ENCODE measurements at regions not wholly inside any gene's neighbourhood (a gene's known extent, or its start where the extent isn't known, plus 50 kb on each side); places are given as distances from the start of the nearest gene placed in this dataset.

DNA sequence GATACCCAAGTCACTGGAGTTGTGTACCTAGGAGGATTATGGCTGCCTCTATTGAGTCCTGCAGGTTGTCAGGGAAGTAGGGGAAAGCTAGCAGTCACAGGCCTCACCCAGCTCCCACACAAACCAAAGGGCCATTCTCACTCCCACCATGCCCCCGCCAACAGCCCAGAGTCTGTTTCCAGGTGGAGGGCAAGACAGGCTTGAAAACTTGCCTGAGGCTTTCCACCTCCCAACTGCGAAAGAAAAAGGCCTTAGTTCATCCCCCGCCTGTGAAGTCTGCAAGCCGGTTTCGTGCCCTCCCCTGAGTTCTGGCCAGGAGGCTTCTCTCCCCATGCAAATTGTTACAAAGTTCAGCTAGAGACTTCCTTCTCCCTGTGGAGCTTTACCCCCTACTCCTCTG lies 270.3 kb downstream of the TXNL1 start:
- no CpG with 5 or more reads among the region's 5 CpGs for WGBS (ENCODE audit: extremely low coverage, insufficient read length, low lambda C conversion rate)
- peaks cover 3 to 4% of the 10 kb centered on the region in 2 experiments; a peak in 4 of 5 replicates for H3K9me3 Mint-ChIP-seq
- no peak for DNase-seq
- peaks cover 9 to 10% of the 10 kb centered on the region in 2 experiments; a peak in 3 of 4 replicates for H3K4me1 Mint-ChIP-seq
- no peak overlapping the region for H4K91ac ChIP-seq (ENCODE audit: insufficient read length, low read depth, low read length)
- H3K27me3 Mint-ChIP-seq (ENCODE audit: low read depth) = no peaks in the 10 kb centered on the region
- no peak overlapping the region for H2AK5ac ChIP-seq (ENCODE audit: insufficient read length, low read length)
- H2BK20ac ChIP-seq (ENCODE audit: low read depth, low read length, poor library complexity, severe bottlenecking) = no peak overlapping the region
- H3K56ac ChIP-seq (ENCODE audit: insufficient read length, low read depth, low read length) = no peak overlapping the region
- no peaks in the 10 kb centered on the region for H3K27me3 ChIP-seq (ENCODE audit: insufficient read depth, low read length)
- H3K4me3 Mint-ChIP-seq = no peak overlapping the region
- no peak overlapping the region for H2BK5ac ChIP-seq (ENCODE audit: insufficient read length, low read length)
- H3T11ph ChIP-seq (ENCODE audit: low read length) = no peak overlapping the region
- H3K4me1 ChIP-seq (ENCODE audit: insufficient read depth, low read length) = no peaks in the 10 kb centered on the region
- H3K4ac ChIP-seq (ENCODE audit: low read depth, low read length) = no peak overlapping the region
- no peaks in the 10 kb centered on the region for H3K79me2 ChIP-seq (ENCODE audit: insufficient read depth, low read length)
- no peaks in the 10 kb centered on the region for H3K79me1 ChIP-seq (ENCODE audit: insufficient read depth, low read depth, low read length, poor library complexity, severe bottlenecking)
- H2AFZ ChIP-seq (ENCODE audit: low read length) = no peak overlapping the region
- H2BK15ac ChIP-seq (ENCODE audit: low read depth, low read length) = no peak overlapping the region
- no peak overlapping the region for H2BK120ac ChIP-seq (ENCODE audit: low read depth, low read length, poor library complexity, severe bottlenecking)
- H3K18ac ChIP-seq (ENCODE audit: insufficient read length, low read depth, low read length) = no peak overlapping the region
- H3K14ac ChIP-seq (ENCODE audit: insufficient read depth, low read length) = no peak overlapping the region
- no peak overlapping the region for H3K9ac ChIP-seq (ENCODE audit: extremely low read depth, insufficient read length, low read length)
- H4K20me1 ChIP-seq (ENCODE audit: control insufficient read depth, insufficient read depth, insufficient read length) = no peaks in the 10 kb centered on the region
- no peak overlapping the region for H3K23ac ChIP-seq (ENCODE audit: insufficient read length, low read depth, low read length)
- no peak overlapping the region for H3K27ac ChIP-seq (ENCODE audit: insufficient read length, low read depth, low read length)
- H3K23me2 ChIP-seq (ENCODE audit: insufficient read length, low read depth, low read length, poor library complexity, severe bottlenecking) = no peaks in the 10 kb centered on the region
- H3K36me3 Mint-ChIP-seq (ENCODE audit: insufficient read depth in 1 of 3, low read depth in 3 of 3) = peaks cover 3 to 4% (median 3%) of the 10 kb centered on the region in 3 experiments; a peak in 5 of 7 replicates
- no peak overlapping the region for H4K8ac ChIP-seq (replicated peaks; ENCODE audit: insufficient read length, low read depth, low read length)
- H3K9me3 ChIP-seq (ENCODE audit: control insufficient read depth, low read depth, low read length) = no peaks in the 10 kb centered on the region
- TF ChIP-seq, protein P1, sequence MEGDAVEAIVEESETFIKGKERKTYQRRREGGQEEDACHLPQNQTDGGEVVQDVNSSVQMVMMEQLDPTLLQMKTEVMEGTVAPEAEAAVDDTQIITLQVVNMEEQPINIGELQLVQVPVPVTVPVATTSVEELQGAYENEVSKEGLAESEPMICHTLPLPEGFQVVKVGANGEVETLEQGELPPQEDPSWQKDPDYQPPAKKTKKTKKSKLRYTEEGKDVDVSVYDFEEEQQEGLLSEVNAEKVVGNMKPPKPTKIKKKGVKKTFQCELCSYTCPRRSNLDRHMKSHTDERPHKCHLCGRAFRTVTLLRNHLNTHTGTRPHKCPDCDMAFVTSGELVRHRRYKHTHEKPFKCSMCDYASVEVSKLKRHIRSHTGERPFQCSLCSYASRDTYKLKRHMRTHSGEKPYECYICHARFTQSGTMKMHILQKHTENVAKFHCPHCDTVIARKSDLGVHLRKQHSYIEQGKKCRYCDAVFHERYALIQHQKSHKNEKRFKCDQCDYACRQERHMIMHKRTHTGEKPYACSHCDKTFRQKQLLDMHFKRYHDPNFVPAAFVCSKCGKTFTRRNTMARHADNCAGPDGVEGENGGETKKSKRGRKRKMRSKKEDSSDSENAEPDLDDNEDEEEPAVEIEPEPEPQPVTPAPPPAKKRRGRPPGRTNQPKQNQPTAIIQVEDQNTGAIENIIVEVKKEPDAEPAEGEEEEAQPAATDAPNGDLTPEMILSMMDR (conservative IDR thresholded peaks at IDR 0.05) = no peak
- H3K4me2 ChIP-seq (ENCODE audit: insufficient read depth, insufficient read length, low read length) = no peak overlapping the region
- peak overlapping the region in 1 of 3 experiments; percentile 27; a peak in 2 of 7 replicates for H3K27ac Mint-ChIP-seq
- no peak overlapping the region for H2BK12ac ChIP-seq (ENCODE audit: insufficient read length, low read depth, low read length)
- no peak overlapping the region for H4K5ac ChIP-seq (ENCODE audit: insufficient read length, low read depth, low read length)
